GM10248 (cell line): ENCODE measurements at regions not wholly inside any gene's neighbourhood (a gene's known extent, or its start where the extent isn't known, plus 50 kb on each side); places are given as distances from the start of the nearest gene placed in this dataset.

ENCODE experiments used
- CTCF ChIA-PET: fragments of 300-600 bp; sonication (Branson Sonifier 250); formaldehyde crosslinking; extraction: SDS; loops from one replicate; lab custom pipeline; 2021; ENCODE audit warnings: antibody characterized with exemption; lab: Yijun Ruan, JAX
- POLR2A ChIA-PET: fragments of 350-650 bp; sonication (Branson Sonifier 250); formaldehyde crosslinking; extraction: SDS; loops from one replicate; lab custom pipeline; 2020; ENCODE audit warnings: antibody characterized with exemption; lab: Yijun Ruan, JAX
- DNase-seq: peaks from one replicate; pipeline ENCODE4 v3.0.0; 2012; ENCODE audit errors: extremely low spot score
- TF ChIP-seq, protein P1 (sequence below): IDR thresholded peaks from 2 replicates; pipeline ENCODE4 v1.5.1; 2012; ENCODE audit warnings: mild to moderate bottlenecking, low read depth; ENCODE audit errors: extremely low read depth, missing control alignments, control extremely low read depth

DNA sequence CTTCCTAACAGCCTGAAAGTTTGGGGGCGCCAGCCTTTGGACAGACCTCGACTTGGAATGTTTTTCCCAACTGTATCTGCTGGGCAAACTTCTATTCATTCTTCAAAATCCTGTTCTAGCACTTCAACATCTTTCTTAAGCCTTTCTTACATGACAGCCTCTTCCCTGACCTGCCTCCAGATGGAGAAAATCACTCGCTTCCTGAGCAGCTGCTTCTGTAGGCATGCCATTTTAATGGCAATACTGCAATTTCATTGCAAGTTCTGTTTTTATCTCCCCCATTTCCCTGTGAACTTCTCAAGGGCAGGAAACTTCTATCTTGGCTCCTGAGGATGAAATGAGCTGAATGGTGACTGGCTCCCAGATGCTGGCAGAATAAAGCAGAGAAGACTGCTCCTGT lies 128.8 kb upstream of the ASIC2 start:
- ChIA-PET CTCF (no interaction called here), POLR2A (no interaction called here)
- DNase-seq = no peak
- TF ChIP-seq, protein P1, sequence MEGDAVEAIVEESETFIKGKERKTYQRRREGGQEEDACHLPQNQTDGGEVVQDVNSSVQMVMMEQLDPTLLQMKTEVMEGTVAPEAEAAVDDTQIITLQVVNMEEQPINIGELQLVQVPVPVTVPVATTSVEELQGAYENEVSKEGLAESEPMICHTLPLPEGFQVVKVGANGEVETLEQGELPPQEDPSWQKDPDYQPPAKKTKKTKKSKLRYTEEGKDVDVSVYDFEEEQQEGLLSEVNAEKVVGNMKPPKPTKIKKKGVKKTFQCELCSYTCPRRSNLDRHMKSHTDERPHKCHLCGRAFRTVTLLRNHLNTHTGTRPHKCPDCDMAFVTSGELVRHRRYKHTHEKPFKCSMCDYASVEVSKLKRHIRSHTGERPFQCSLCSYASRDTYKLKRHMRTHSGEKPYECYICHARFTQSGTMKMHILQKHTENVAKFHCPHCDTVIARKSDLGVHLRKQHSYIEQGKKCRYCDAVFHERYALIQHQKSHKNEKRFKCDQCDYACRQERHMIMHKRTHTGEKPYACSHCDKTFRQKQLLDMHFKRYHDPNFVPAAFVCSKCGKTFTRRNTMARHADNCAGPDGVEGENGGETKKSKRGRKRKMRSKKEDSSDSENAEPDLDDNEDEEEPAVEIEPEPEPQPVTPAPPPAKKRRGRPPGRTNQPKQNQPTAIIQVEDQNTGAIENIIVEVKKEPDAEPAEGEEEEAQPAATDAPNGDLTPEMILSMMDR = no peak

DNA sequence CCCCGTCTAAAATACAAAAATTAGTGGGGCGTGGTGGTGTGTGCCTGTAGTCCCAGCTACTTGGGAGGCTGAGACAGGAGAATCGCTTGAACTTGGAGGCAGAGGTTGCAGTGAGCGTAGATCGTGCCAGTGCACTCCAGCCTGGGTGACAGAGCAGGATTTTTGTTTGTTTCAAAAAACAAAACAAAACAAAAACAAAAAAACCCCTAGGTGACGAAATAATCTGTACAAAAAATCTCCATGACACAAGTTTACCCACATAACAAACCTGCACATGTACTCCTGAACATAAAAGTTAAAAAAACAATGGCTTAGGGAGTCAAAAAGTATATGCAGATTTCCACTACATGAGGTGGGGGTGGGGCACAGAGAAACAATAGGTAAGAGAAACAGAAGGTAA lies 140.5 kb upstream of the ASIC2 start:
- DNase-seq = no peak
- ChIA-PET POLR2A (no interaction called here), CTCF (no interaction called here)
- TF ChIP-seq, protein P1 = no peak

DNA sequence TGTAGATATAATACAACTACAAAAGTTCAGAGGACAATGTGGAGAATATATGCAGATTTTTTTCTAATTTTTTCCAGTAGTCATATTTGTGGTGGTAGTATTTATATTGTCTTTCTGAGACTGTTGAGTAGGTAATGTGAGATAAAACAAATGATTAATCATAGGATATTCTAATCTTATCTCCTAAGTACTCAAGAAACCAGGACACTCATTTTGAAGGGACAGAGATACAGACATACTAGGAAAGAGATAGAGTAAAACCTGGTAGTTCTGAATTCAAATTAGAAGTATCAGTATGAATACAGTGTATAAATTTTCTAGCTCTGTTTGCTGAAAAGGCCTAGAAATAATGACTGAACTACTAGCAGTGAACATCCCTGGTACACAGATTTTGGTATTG lies 141.7 kb upstream of the ASIC2 start:
- POLR2A ChIA-PET = no interaction called here
- no peak for DNase-seq
- CTCF ChIA-PET = no interaction called here
- TF ChIP-seq, protein P1 = no peak

- ChIA-PET CTCF (no interaction called here), POLR2A (no interaction called here)
- TF ChIP-seq, protein P1 = no peak
- DNase-seq = no peak
Observed at GRCh38 chr17:33435721-33436301, 142.7 kb upstream of the ASIC2 start.

GRCh38 chr17:33436321-33436720 lies 143.2 kb upstream of the ASIC2 start:
- TF ChIP-seq, protein P1 = no peak
- POLR2A ChIA-PET = no interaction called here
- CTCF ChIA-PET = no interaction called here
- DNase-seq = no peak

DNA sequence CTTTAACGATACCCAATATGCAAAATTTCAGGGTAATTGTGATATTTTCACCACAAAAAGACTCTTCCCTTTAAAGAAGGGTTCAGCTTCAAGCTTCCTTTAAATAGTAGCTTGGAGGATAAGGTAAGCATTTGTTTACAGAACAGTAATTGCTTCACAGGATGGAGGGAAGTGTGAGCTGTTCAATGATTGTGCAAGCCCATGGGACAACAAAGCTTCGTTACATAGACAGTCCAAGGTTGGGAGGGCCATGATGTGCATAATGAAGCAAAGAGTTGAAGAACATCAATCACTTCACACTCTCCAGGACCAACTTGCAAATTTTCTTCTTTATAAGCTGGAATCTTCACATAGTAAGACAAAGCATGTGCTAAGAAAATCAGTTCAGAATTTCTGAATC lies 145.0 kb upstream of the ASIC2 start:
- POLR2A ChIA-PET = no interaction called here
- TF ChIP-seq, protein P1 = no peak
- CTCF ChIA-PET = interaction anchor here (1.1 kb wide), 1 partner anchor 9 kb away, joined by 4 read pairs; no protein-coding TSS in a partner anchor

More for the DNA sequence above, 145.0 kb upstream of the ASIC2 start:
- DNase-seq = no peak
